GM12892 (cell line): ENCODE measurements at regions not wholly inside any gene's neighbourhood (a gene's known extent, or its start where the extent isn't known, plus 50 kb on each side); places are given as distances from the start of the nearest gene placed in this dataset.

Experiments
- DNase-seq: peaks from one replicate; pipeline ENCODE4 v3.0.0; 2011; ENCODE audit not compliant: insufficient read length
- FAIRE-seq: peaks from 2 replicates; lab custom pipeline; 2011; peaks lifted over from hg19 to GRCh38; lab: Jason Lieb, UNC
- POLR2A ChIP-seq: IDR thresholded peaks from 2 replicates; pipeline ENCODE4 v1.6.1; 2011; ENCODE audit warnings: low read depth, low read length, control low read depth
- POLR2AphosphoS5 ChIP-seq: IDR thresholded peaks from 2 replicates; pipeline ENCODE4 v1.6.1; 2011; ENCODE audit warnings: low read depth, low read length, control low read depth
- TAF1 ChIP-seq: IDR thresholded peaks from 2 replicates; pipeline ENCODE4 v1.6.1; 2011; ENCODE audit warnings: low read depth, mild to moderate bottlenecking, control low read depth, low read length, borderline replicate concordance

DNA sequence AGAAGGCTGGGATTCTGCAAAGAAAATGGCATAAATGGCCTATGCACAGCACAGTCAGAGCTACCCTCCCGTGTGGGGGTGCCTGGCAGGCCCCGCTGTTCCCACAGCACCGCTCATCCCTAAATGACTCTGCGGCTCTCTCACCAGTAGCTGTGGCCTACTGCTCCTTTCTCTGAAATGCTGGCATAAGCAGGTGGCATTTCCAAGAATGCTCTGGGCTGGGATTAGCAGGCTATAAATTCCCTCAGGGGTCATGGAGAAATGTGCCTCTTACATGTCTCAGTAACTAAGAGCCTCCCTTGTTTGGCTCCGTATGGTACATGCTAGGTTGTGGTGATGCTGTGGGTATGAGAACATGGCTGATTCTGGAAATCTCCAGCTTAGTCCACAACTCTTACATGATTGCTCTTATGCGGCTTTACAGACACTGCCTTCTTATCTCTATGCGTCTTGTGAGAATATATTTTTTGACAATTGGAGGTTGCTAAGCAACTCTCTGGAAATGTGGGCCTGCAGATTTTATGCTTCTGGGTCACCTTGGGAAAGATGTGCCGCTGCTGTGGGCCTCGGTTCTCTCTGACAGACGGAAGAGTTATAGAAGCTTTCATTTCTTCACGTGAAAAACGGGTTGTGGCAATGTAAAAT is 80.3 kb upstream of the GATA6 start:
- TF ChIP-seq TAF1 (no peak), POLR2AphosphoS5 (no peak), POLR2A (no peak)
- FAIRE-seq (no peak), DNase-seq (no peak)

DNA sequence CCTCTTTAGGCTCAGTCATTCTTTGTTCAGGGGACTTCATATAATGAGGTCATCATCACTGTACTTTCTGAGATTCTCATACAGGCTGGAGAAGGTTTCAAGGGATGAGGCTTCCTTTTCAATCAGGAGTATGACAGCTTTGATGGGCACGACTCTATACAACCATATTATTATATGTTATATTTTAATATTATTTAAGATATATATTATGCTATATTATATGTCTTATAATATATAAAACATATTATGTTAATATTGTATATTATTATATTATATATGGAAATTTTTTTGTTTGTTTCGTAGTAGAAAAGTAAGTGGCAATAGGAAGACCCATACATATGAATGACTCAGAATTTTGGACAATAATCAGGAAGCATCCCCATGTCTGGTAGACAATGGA is 78.0 kb upstream of the GATA6 start:
- TF ChIP-seq TAF1 (no peak), POLR2A (no peak), POLR2AphosphoS5 (no peak)
- no peak for DNase-seq
- FAIRE-seq, result no peak

DNA sequence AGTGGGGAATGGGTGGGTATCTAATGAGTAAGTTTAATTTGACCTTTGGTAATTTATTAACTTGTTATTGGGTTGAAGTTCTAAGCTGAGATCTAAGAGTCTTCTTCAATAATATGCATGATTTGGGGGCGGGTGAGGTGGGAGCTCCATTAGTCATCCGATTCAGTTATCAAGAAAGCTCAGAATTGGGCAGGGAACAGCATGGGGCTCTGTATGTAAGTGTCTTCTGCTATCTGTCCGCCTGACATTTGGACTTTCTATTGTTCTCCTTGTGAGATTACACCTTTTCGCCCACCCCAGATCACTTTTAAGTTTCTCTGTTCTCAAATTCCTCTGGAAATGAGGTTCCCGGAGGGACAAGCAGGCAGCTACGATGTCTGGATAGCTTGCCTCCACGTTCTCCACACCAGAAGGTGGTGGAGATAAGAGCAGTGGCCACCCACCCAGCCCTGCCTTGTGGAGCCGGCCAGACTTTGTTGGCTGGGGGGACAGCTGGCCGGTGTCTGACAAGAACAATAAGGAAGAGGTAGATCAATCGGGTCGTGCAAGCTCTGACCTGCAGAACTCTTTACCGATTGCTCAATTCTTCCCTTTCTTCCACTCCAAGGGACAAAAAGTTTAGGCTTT is 75.5 kb upstream of the GATA6 start:
- FAIRE-seq, result no peak
- no peak for DNase-seq
- TF ChIP-seq POLR2AphosphoS5, result no peak

DNA sequence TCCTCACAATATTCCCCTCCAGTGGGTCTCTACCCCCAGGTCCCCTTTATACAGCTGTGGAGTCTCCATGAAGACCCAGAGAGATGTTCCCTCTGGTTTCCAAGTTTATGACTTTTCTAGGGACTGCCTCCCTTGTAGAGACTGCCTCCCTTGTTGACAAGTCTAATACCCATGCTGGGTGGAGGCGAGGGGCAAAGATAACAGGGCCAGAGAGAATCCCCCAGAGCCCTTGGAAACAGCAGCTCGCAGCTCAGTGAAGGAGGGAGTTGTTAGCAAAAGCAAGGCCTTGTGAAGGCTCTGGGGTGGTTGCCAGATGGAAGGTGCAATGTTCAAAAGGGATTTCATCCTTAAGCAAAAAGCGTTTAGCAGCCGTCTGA is 75.0 kb upstream of the GATA6 start:
- no peak for TF ChIP-seq TAF1
- TF ChIP-seq POLR2A, result no peak
- no peak for TF ChIP-seq POLR2AphosphoS5
- FAIRE-seq, result no peak
- no peak for DNase-seq

DNA sequence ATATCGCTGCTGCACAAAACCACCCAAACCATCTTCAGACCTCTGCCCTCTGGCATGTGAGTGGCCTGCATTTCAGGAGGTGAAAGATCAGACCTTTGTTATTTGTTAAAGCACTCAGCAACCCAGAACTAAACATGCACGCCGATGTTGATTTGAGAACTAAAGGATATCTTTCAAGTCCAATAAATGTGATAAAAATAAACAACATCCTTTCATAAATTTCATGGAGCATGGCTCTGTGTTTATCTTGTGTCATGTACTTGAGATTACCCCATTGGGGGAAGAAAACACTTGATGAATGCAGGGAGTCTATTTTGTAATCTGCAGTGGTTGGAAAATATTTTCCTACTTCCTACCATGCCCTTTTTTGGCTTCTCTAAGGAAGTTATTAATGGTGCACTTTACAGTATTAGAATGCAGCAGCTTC is 70.8 kb upstream of the GATA6 start:
- DNase-seq (no peak), FAIRE-seq (no peak)
- TF ChIP-seq POLR2AphosphoS5 (no peak), TAF1 (no peak), POLR2A (no peak)

DNA sequence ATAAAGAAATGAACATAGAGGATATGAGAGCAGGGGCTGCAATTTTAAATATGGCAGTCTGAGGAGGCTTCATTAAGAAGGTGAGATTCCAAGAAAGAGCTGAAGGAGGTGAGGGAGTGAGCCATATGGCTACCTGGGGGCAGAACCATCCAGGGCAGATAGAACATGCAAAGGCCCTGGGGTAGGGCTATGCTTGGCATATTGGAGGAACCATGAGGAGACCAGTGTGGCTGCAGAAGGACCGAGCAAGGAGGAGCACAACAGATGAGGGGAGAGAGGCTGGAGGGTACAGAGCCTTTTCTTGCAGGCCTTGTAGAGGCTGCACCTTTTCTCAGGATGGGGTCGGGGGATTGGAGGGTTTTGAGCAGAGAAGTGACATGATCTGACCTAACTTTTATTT is 69.5 kb upstream of the GATA6 start:
- no peak for FAIRE-seq

DNA sequence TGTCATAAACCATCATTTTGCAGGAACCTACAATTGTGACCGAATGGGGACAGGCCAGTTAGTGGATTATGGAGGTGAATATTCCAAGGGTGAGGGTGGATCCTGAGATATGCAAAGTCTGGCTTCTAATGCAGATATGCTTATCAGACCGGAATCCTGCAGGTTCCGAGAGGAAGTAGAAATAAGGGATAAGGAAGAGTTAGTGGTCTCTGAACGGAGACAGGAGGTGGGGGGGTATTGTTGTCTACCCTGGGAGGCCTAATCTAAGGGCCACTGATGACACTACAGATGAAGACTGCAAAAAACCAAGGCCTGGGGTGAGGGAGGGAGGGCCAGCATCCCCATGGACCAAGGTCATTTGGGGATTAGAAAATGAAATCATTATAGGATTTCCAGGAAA is 67.7 kb upstream of the GATA6 start:
- TF ChIP-seq POLR2AphosphoS5, result no peak
- TF ChIP-seq POLR2A, result no peak
- TF ChIP-seq TAF1, result no peak
- no peak for FAIRE-seq
- no peak for DNase-seq

More for the DNA sequence above, 69.5 kb upstream of the GATA6 start:
- TF ChIP-seq POLR2AphosphoS5 (no peak), POLR2A (no peak), TAF1 (no peak)
- DNase-seq, result no peak

DNA sequence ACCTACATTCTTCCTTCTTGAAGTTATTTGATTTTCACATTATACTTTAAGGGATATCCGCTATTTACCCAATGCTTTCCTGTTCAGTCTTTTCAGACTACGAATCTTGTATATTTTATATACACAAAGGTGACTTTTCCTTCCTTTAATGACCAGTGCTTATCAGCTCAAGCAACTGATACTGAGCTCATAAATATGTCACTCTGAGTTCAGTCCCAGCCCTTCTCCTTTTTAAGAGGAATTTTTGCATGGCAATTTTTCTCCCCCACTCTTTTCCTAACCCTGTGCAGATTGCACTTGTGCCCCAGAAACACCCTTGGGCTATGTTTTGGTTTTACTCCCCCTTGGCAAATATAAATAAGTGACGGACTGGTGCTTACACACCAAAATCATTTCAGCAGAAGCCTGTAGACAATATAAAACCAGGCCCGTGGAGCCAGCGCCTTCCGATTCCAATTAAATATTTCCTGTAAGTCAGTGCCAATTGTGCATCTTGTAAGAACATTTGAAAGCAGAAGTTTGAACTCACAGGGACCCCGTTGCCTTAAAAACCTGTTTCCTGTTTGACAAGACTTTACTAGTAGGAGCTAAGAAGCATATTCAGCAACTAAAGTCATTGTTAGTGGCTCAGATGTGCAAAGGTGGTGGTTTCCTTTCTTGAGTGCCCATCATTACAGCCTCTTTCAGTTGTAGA is 66.3 kb upstream of the GATA6 start:
- no peak for TF ChIP-seq POLR2A
- no peak for TF ChIP-seq POLR2AphosphoS5
- no peak for TF ChIP-seq TAF1
- no peak for FAIRE-seq
- no peak for DNase-seq

DNA sequence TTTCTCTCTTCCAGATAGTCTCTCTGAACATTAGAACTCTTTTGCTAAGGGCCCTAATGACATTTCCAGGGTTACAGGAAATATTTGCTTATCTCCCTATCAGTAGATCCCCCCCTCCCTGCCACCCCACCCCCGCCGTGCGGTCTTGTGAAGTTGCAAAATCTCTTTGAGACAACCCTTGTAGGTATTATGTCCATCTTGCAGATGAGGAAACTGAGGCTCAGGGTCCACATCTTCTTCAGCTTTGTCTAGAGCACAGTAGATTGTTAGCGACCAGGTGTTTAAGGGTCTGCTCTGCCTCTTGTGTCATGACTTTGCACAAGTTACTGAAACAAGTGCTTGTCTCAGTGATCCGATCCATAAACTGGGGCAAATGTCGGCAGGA is 65.8 kb upstream of the GATA6 start:
- FAIRE-seq (no peak), DNase-seq (no peak)
- no peak for TF ChIP-seq POLR2A

DNA sequence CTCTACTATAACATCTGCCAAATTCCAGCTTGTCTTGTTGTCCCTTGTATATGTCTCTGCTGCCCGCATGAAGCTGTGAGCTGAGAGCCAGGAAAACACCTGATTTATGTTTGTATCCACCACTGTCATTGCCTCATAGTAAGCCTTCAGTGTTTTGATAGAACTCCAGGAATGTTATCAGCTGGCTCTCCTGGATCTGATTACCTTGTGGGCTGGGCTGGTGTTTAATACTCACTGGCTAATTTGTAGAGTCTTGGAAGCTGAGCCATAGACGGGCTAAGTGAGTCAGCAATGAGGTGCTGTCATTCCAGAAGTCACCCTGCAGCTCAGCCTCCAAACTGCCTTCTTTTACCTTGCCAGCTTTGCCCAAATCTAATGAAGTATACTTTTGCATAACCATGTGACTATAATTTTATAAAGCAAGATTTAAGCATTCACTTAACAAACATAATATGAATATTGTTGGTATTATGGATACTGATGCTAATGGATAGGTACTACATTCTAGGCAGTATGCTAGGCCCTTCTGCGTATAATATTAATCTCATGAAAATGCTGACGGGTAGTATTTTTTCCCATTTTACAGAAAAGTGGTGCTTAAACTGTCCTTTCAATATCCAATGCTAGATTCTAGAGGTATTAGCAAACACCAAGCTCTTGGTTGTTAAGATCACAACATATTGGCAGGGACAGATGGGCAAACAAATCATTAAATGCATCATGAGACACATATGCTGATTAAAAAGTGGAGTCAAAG is 62.7 kb upstream of the GATA6 start:
- FAIRE-seq (no peak), DNase-seq (no peak)
- TF ChIP-seq POLR2AphosphoS5, result no peak

DNA sequence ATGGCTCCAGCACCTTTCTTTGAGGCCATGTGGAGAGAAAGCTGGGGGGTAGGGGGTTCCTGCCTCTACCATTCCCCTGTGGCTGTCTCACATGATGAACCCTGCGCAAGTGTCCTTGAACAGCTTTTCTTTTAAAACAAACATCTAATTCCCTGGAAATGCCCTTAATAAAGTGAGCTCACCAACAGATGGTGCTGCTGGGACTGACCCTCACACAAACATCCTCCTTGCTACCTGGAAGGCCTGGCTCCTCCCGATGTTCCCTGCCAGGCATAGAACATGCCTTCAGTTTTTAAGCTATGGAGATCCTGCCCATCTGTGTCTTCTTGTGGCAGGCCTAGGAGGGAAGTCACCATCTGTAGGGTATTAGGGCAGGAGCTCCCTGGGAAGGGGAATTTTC is 60.7 kb upstream of the GATA6 start:
- TF ChIP-seq TAF1 (no peak), POLR2AphosphoS5 (no peak), POLR2A (no peak)
- FAIRE-seq (no peak), DNase-seq (no peak)

DNA sequence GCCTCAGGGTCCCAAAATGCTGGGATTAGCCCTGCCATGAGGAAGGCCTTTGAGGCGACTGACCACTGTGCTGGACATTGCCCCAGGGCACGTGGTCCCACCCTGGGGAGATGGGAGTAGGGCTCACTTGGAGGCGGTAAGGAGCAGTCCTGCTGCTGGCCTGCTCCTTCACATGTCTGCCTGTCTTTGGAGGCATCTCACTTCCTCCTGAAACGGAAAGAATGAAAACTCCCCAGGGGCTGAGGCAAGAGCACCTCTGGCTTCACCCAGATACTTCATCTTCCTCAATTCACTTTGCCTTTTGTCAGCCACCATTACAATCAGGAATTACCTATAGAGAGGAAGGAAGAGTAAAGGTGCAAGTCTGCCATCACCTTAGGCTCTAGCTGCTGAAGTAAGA is 59.9 kb upstream of the GATA6 start:
- TF ChIP-seq TAF1 (no peak), POLR2AphosphoS5 (no peak), POLR2A (no peak)
- FAIRE-seq (peak; percentile 90), DNase-seq (peak; percentile 19)
